ENCODE measurements at regions not wholly inside any gene's neighbourhood (a gene's known extent, or its start where the extent isn't known, plus 50 kb on each side); places are given as distances from the start of the nearest gene placed in this dataset.

DNA sequence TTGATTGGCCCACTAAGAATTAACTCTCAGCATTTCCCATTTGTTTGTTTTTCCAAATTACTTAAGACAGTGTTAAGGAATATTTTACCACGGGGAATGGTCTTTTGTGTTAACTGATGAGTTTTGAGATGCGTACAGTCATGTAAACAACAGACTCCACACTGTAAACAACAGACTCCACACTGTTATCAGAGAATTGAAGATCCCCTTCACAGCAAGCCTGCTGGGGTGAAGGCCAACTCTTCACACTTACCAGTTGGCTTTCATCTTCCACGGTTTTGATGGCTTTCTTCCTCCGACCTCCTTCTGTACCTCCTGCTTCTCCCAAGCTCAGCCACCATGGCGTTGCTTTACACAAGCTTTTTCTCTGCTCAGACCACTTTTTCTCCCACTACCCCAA lies 166.8 kb downstream of the TMEM200C start:
- H3K4me3 ChIP-seq (ENCODE audit: low read depth, low read length) = no peak overlapping the region
- TF ChIP-seq, protein P1, sequence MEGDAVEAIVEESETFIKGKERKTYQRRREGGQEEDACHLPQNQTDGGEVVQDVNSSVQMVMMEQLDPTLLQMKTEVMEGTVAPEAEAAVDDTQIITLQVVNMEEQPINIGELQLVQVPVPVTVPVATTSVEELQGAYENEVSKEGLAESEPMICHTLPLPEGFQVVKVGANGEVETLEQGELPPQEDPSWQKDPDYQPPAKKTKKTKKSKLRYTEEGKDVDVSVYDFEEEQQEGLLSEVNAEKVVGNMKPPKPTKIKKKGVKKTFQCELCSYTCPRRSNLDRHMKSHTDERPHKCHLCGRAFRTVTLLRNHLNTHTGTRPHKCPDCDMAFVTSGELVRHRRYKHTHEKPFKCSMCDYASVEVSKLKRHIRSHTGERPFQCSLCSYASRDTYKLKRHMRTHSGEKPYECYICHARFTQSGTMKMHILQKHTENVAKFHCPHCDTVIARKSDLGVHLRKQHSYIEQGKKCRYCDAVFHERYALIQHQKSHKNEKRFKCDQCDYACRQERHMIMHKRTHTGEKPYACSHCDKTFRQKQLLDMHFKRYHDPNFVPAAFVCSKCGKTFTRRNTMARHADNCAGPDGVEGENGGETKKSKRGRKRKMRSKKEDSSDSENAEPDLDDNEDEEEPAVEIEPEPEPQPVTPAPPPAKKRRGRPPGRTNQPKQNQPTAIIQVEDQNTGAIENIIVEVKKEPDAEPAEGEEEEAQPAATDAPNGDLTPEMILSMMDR (conservative IDR thresholded peaks at IDR 0.05; ENCODE audit: low read depth, low read length) = no peak
- DNase-seq (ENCODE audit: low read depth) = no peak

DNA sequence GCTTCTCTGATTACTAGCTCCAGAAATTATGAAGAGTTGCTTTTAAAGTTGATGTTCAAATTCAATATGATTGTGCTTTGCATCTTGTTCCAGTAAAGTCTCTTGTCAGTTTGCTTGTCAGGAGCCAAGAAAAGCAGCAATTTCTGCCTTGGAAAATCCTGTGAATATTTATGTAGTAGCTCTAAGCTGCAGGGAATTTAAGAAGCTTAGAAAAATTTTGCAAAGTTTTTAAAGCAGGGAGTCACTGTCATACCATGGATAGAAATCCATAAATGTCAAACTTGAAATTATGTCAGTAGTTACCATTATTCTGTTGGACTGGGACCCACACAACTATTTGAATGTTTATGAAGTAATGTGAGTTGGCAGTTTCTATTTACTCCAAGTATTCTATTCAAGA lies 169.3 kb downstream of the TMEM200C start:
- H3K4me3 ChIP-seq (ENCODE audit: low read depth, low read length) = no peak overlapping the region
- DNase-seq (ENCODE audit: low read depth) = no peak
- TF ChIP-seq, protein P1 (conservative IDR thresholded peaks at IDR 0.05; ENCODE audit: low read depth, low read length) = no peak

DNA sequence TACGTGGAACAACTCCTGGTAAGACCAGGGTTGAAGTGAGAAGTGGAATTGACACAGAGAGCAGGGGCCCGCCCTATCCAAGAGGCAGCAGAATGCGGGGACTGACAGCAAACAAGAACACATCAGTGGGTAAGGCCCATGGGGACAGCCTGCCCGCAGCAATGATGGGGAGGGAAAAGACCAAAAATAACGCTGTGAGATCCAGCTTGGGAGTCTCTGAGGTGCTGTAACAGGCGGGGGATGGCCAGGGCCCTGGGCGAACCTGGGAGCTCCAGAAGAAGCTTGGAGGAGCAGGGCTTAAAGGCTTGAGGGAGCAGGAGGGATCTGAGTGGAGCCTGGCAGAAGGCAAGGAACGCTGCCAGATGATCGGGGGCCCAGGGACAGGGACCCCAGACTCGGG lies 173.4 kb downstream of the TMEM200C start:
- TF ChIP-seq, protein P1 (conservative IDR thresholded peaks at IDR 0.05; ENCODE audit: low read depth, low read length) = no peak
- no peak overlapping the region for H3K4me3 ChIP-seq (ENCODE audit: low read depth, low read length)
- no peak for DNase-seq (ENCODE audit: low read depth)

- DNase-seq (ENCODE audit: low read depth) = no peak
- TF ChIP-seq, protein P1 (conservative IDR thresholded peaks at IDR 0.05; ENCODE audit: low read depth, low read length) = no peak
- H3K4me3 ChIP-seq (ENCODE audit: low read depth, low read length) = no peak overlapping the region
Observed at GRCh38 chr18:5720132-5720531, 175.2 kb downstream of the TMEM200C start.

DNA sequence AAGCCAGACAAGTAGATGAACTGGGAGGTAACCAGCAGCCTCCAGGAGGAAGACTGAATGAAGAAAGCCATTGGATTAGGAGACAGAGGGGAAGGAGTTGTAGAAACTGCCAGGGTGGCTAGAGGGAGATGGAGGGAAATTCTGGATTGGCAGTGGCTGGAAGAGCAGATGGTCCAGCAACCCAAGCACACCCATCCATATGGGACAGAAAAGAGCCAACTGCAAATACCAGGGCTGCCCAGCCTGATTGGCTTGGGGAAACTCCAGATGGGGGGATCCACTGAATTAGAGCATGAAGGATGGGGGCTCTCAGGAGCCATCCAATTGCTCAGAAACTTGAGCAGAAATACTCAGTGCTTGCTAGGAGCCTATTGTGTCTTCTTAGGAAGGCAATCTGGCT lies 173.5 kb upstream of the EPB41L3 start:
- TF ChIP-seq, protein P1 (conservative IDR thresholded peaks at IDR 0.05; ENCODE audit: low read depth, low read length) = no peak
- DNase-seq (ENCODE audit: low read depth) = no peak
- H3K4me3 ChIP-seq (ENCODE audit: low read depth, low read length) = no peak overlapping the region

- TF ChIP-seq, protein P1 (conservative IDR thresholded peaks at IDR 0.05; ENCODE audit: low read depth, low read length) = no peak
- H3K4me3 ChIP-seq (ENCODE audit: low read depth, low read length) = no peak overlapping the region
- no peak for DNase-seq (ENCODE audit: low read depth)
Observed at GRCh38 chr18:5710676-5711075, 166.9 kb upstream of the EPB41L3 start.

DNA sequence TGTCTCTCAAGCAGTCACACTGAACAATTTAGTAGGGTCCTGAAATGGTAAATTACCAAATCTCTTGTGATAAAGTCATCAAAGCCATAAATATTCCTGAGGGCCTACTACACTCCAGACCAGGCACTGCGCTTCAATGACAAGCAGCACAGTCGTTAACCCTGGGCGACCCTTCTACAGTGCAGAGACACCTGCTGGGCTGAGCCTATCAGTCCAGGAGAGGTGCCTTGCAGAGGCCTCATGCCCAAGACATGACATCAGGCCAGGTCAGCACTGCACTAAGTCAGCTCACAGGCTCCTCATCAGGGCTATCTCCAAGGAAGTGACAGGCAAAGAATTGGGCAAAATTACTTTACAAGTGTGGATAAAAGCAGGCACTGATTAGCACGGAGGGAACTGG lies 166.4 kb upstream of the EPB41L3 start:
- TF ChIP-seq, protein P1 (conservative IDR thresholded peaks at IDR 0.05; ENCODE audit: low read depth, low read length) = no peak
- DNase-seq (ENCODE audit: low read depth) = no peak
- H3K4me3 ChIP-seq (ENCODE audit: low read depth, low read length) = no peak overlapping the region
